PC-3 (cell line): ENCODE measurements at regions not wholly inside any gene's neighbourhood (a gene's known extent, or its start where the extent isn't known, plus 50 kb on each side); places are given as distances from the start of the nearest gene placed in this dataset.

ENCODE experiments used
- ATAC-seq: fragments of 200-7000 bp; cut with Tn5 transposase; 2 replicates; pipeline ENCODE4 v1.9.1; 2020; ENCODE audit warnings: mild to moderate bottlenecking, moderate library complexity
- BruUV-seq: library from RNA; stranded (reverse); fragments of 400-500 nt; replicated peaks from 2 replicates; lab custom pipeline; 2021; lab: Mats Ljungman, UMichigan
- CTCF ChIA-PET: fragments of 300-600 bp; sonication (Branson Sonifier 250); formaldehyde crosslinking; loops from one replicate; lab custom pipeline; 2022; ENCODE audit warnings: antibody characterized with exemption; lab: Charles Lee
- POLR2A ChIA-PET: fragments of 300-600 bp; sonication (Branson Sonifier 250); formaldehyde crosslinking; loops from one replicate; lab custom pipeline; 2022; ENCODE audit warnings: antibody characterized with exemption; ENCODE audit not compliant: unreplicated experiment; lab: Charles Lee
- DNase-seq: peaks from one replicate; pipeline ENCODE4 v3.0.0-alpha.2; 2015
- H2AFZ ChIP-seq: fragments of 300-600 bp; sonication (generic); 2 replicates; pipeline ENCODE4 v1.6.0; 2016; ENCODE audit warnings: antibody characterized with exemption, low read length
- H3F3A ChIP-seq: fragments of 300-600 bp; sonication (generic); one replicate; pipeline ENCODE4 v1.6.0; 2017; ENCODE audit warnings: antibody characterized with exemption, low read length, control low read depth, mild to moderate bottlenecking; ENCODE audit not compliant: unreplicated experiment
- H3K27ac ChIP-seq: fragments of 300-600 bp; sonication (generic); 2 replicates; pipeline ENCODE4 v1.5.1; 2016; ENCODE audit warnings: mild to moderate bottlenecking, low read length
- H3K27me3 ChIP-seq: fragments of 300-600 bp; sonication (generic); 2 replicates; pipeline ENCODE4 v1.6.1; 2016; ENCODE audit warnings: low read length, mixed read lengths
- H3K36me3 ChIP-seq: fragments of 300-600 bp; sonication (generic); 2 replicates; pipeline ENCODE4 v1.6.1; 2016; ENCODE audit warnings: low read depth, mixed run types, low read length, mixed read lengths
- H3K4me1 ChIP-seq: fragments of 300-600 bp; sonication (generic); 2 replicates; pipeline ENCODE4 v1.5.1; 2016; ENCODE audit warnings: low read length; ENCODE audit not compliant: insufficient read depth
- H3K4me2 ChIP-seq: fragments of 300-600 bp; sonication (generic); 2 replicates; pipeline ENCODE4 v1.6.0; 2016; ENCODE audit warnings: low read length
- H3K4me3 ChIP-seq: fragments of 300-600 bp; sonication (generic); 2 replicates; pipeline ENCODE4 v1.5.1; 2016; ENCODE audit warnings: mild to moderate bottlenecking, low read length, mixed read lengths
- H3K79me2 ChIP-seq: fragments of 300-600 bp; sonication (generic); 2 replicates; pipeline ENCODE4 v1.6.1; 2017; ENCODE audit warnings: low read length, mixed read lengths
- H3K9ac ChIP-seq: fragments of 300-600 bp; sonication (generic); 2 replicates; pipeline ENCODE4 v1.6.0; 2016; ENCODE audit warnings: mild to moderate bottlenecking, low read length
- H3K9me2 ChIP-seq: fragments of 300-600 bp; sonication (generic); replicated peaks from 2 replicates; pipeline ENCODE4 v1.6.1; 2016; ENCODE audit warnings: mixed run types, low read length, mixed read lengths
- H3K9me3 ChIP-seq: fragments of 300-600 bp; sonication (generic); 2 replicates; pipeline ENCODE4 v1.6.1; 2016; ENCODE audit warnings: low read length, mixed read lengths
- H4K20me1 ChIP-seq: fragments of 300-600 bp; sonication (generic); 2 replicates; pipeline ENCODE4 v1.6.1; 2016; ENCODE audit warnings: low read length, mixed read lengths
- CTCF ChIP-seq: fragments of 300-600 bp; sonication (generic); conservative IDR thresholded peaks from 2 replicates; pipeline ENCODE4 v1.5.1; 2017; ENCODE audit warnings: antibody characterized with exemption, low read depth, mild to moderate bottlenecking, low read length
- EZH2 ChIP-seq: fragments of 300-600 bp; sonication (generic); IDR thresholded peaks from one replicate; pipeline ENCODE4 v1.6.1; 2017; ENCODE audit warnings: antibody characterized with exemption, mild to moderate bottlenecking, low read length; ENCODE audit not compliant: unreplicated experiment
- EZH2phosphoT487 ChIP-seq: fragments of 300-600 bp; sonication (generic); IDR thresholded peaks from 2 replicates; pipeline ENCODE4 v1.6.1; 2018; ENCODE audit warnings: mild to moderate bottlenecking, antibody characterized with exemption, low read length, borderline replicate concordance
- intact Hi-C: fragments of 100-400 bp; cut with micrococcal nuclease; formaldehyde crosslinking; loops from 2 replicates; pipeline ENCODE4 v1.9.0; 2023

GRCh38 chr14:100381395-100382105, 58.4 kb downstream of the SLC25A47 start:
- peaks cover 35% of the 10 kb centered on the region for H3K4me1 ChIP-seq
- ChIA-PET POLR2A (no interaction called here), CTCF (no interaction called here)
- H3K4me3 ChIP-seq = no peak overlapping the region
- H3K79me2 ChIP-seq = peaks cover 15% of the 10 kb centered on the region; the same call in 1 of the 2 replicates
- H3K27me3 ChIP-seq = no peaks in the 10 kb centered on the region
- H3K9me3 ChIP-seq = no peaks in the 10 kb centered on the region
- no peaks in the 10 kb centered on the region for H3F3A ChIP-seq
- H3K4me2 ChIP-seq = no peak overlapping the region
- no peak for ATAC-seq
- H3K27ac ChIP-seq = no peak overlapping the region
- no peak for DNase-seq
- H2AFZ ChIP-seq = no peak overlapping the region
- H4K20me1 ChIP-seq = no peaks in the 10 kb centered on the region
- intact Hi-C loops = loop anchor here (10.0 kb wide), 1 partner anchor 1283 kb away; no protein-coding TSS in a partner anchor
- H3K9ac ChIP-seq = no peak overlapping the region
- no TSS peak for BruUV-seq
- no peak for TF ChIP-seq EZH2
- no peak for TF ChIP-seq CTCF
- TF ChIP-seq EZH2phosphoT487 = no peak
- no peaks in the 10 kb centered on the region for H3K36me3 ChIP-seq
- no peaks in the 10 kb centered on the region for H3K9me2 ChIP-seq

GRCh38 chr14:100382106-100382455, 58.9 kb downstream of the SLC25A47 start:
- H3F3A ChIP-seq = no peaks in the 10 kb centered on the region
- no peaks in the 10 kb centered on the region for H3K27me3 ChIP-seq
- DNase-seq (no peak), ATAC-seq (no peak)
- H3K4me2 ChIP-seq = no peak overlapping the region
- ChIA-PET POLR2A (no interaction called here), CTCF (no interaction called here)
- H4K20me1 ChIP-seq = no peaks in the 10 kb centered on the region
- no peak overlapping the region for H3K27ac ChIP-seq
- no TSS peak for BruUV-seq
- H3K4me3 ChIP-seq = no peak overlapping the region
- H2AFZ ChIP-seq = no peak overlapping the region
- H3K9me2 ChIP-seq = no peaks in the 10 kb centered on the region
- H3K79me2 ChIP-seq = peaks cover 11% of the 10 kb centered on the region; the same call in 1 of the 2 replicates
- intact Hi-C loops = loop anchor here (10.0 kb wide), 1 partner anchor 1283 kb away; no protein-coding TSS in a partner anchor
- TF ChIP-seq EZH2 (no peak), EZH2phosphoT487 (no peak), CTCF (no peak)
- no peaks in the 10 kb centered on the region for H3K9me3 ChIP-seq
- H3K4me1 ChIP-seq = peaks cover 30% of the 10 kb centered on the region
- H3K36me3 ChIP-seq = no peaks in the 10 kb centered on the region
- H3K9ac ChIP-seq = no peak overlapping the region

- Histone ChIP-seq H3K27ac (no peak overlapping the region; the same call in 1 of the 2 replicates), H3K27me3 (no peaks in the 10 kb centered on the region), H3K36me3 (no peaks in the 10 kb centered on the region), H3K4me2 (peak overlapping the region; percentile 62; the same call in 1 of the 2 replicates), H3F3A (no peaks in the 10 kb centered on the region), H3K9ac (no peak overlapping the region), H3K4me3 (no peak overlapping the region), H3K4me1 (peaks cover 33% of the 10 kb centered on the region), H3K9me3 (no peaks in the 10 kb centered on the region), H3K79me2 (0 out of 2 replicates have a peak, but pooled peaks cover 10% of the 10 kb centered on the region), H2AFZ (no peak overlapping the region), H3K9me2 (no peaks in the 10 kb centered on the region), H4K20me1 (no peaks in the 10 kb centered on the region)
- peak; percentile 76 for DNase-seq
- POLR2A ChIA-PET = no interaction called here
- TF ChIP-seq EZH2phosphoT487 = no peak
- TF ChIP-seq CTCF = peak; percentile 90
- BruUV-seq = no TSS peak
- peak; percentile 61 for ATAC-seq
- intact Hi-C loops = loop anchor here (2.0 to 10.0 kb wide), 2 partner anchors 271 to 1281 kb away; no protein-coding TSS in a partner anchor
- CTCF ChIA-PET = interaction anchor here (0.5 to 4.1 kb wide), 8 partner anchors 34 to 702 kb away, joined by 3 to 49 read pairs (median 4); no protein-coding TSS in a partner anchor
Observed at GRCh38 chr14:100383727-100384158, 60.6 kb downstream of the SLC25A47 start.
